ENCODE measurements at regions not wholly inside any gene's neighbourhood (a gene's known extent, or its start where the extent isn't known, plus 50 kb on each side); places are given as distances from the start of the nearest gene placed in this dataset.

DNA sequence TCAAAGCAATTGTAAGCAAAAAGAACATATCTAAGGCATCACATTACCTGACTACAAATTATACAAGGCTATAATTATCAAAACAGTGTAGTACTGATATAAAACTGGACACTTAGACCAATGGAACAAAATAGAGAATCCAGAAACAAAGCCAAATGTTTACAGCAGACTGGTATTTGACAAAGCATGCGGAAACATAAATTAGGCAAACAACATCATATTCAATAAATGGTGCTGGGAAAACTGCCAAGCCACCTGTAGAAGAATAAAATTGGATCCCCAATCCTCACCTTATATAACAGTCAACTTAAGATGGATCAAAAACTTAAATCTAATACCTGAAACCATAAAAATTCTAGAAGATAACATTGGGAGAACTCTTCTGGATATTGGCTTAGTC, 240.8 kb upstream of the POM121L12 start:
- Histone ChIP-seq H3K27me3 (ENCODE audit: insufficient read depth, poor library complexity, severe bottlenecking) (peaks cover 10% of the 10 kb centered on the region), H3K36me3 (ENCODE audit: low read depth) (no peaks in the 10 kb centered on the region), H3K9me3 (ENCODE audit: severe bottlenecking) (no peaks in the 10 kb centered on the region), H3K4me3 (ENCODE audit: severe bottlenecking) (no peak overlapping the region), H3K27ac (ENCODE audit: poor library complexity, severe bottlenecking) (no peak overlapping the region), H3K4me1 (ENCODE audit: insufficient read depth, poor library complexity, severe bottlenecking) (no peaks in the 10 kb centered on the region)
- TF ChIP-seq, protein P1, sequence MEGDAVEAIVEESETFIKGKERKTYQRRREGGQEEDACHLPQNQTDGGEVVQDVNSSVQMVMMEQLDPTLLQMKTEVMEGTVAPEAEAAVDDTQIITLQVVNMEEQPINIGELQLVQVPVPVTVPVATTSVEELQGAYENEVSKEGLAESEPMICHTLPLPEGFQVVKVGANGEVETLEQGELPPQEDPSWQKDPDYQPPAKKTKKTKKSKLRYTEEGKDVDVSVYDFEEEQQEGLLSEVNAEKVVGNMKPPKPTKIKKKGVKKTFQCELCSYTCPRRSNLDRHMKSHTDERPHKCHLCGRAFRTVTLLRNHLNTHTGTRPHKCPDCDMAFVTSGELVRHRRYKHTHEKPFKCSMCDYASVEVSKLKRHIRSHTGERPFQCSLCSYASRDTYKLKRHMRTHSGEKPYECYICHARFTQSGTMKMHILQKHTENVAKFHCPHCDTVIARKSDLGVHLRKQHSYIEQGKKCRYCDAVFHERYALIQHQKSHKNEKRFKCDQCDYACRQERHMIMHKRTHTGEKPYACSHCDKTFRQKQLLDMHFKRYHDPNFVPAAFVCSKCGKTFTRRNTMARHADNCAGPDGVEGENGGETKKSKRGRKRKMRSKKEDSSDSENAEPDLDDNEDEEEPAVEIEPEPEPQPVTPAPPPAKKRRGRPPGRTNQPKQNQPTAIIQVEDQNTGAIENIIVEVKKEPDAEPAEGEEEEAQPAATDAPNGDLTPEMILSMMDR (IDR thresholded peaks at IDR 0.05; ENCODE audit: poor library complexity, severe bottlenecking) = no peak
- ATAC-seq (ENCODE audit: low read depth) (no peak), DNase-seq (ENCODE audit: low spot score) (no peak)

DNA sequence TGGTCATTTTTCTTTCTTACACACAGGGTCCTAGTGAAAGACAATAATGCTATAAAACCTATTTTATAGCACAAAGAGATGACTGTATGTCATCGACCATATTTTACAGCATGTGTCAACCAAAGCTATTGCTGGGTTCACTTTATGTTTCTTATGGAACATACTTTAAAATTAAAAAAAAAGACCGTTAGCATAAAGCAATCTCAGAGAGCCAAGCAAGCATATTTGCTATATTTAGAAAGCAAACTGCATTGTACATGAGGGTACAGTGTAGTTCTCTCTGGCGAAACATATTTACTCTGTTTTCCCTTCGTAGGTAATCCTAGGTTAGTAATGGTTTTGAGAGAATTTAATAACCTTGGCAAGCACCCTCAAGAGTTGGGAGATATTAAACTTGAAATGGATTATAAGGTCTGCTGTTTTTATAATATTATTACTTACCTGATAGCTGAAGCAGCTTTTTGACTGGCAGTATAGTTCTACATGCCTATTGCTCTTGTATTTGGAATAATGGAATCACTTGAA, 244.2 kb upstream of the POM121L12 start:
- Histone ChIP-seq H3K27ac (ENCODE audit: poor library complexity, severe bottlenecking) (no peak overlapping the region), H3K27me3 (ENCODE audit: insufficient read depth, poor library complexity, severe bottlenecking) (peaks cover 22% of the 10 kb centered on the region), H3K9me3 (ENCODE audit: severe bottlenecking) (no peaks in the 10 kb centered on the region), H3K36me3 (ENCODE audit: low read depth) (no peaks in the 10 kb centered on the region), H3K4me1 (ENCODE audit: insufficient read depth, poor library complexity, severe bottlenecking) (no peaks in the 10 kb centered on the region), H3K4me3 (ENCODE audit: severe bottlenecking) (no peak overlapping the region)
- DNase-seq (ENCODE audit: low spot score) = no peak
- TF ChIP-seq, protein P1 (IDR thresholded peaks at IDR 0.05; ENCODE audit: poor library complexity, severe bottlenecking) = no peak
- ATAC-seq (ENCODE audit: low read depth) = no peak

DNA sequence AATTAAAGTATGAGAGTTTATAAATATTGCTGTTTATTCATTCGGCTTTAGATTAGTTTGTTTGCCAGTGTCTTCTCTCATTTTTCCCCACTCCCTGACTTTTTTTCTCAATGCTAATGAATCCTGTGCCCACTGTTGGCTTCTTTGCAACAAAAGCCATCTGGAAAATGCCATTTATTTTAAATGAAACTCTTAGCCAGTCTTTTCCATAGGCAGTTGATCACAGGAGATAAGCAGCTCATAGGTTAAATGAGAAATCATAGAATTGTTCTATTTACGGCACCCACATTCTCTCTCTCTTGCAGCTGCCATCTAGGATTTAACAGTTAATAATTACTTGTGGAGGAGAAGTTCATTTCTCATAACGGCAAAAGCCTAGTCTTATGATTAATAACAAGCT, 249.3 kb upstream of the POM121L12 start:
- no peak overlapping the region for H3K27ac ChIP-seq (ENCODE audit: poor library complexity, severe bottlenecking)
- TF ChIP-seq, protein P1 (IDR thresholded peaks at IDR 0.05; ENCODE audit: poor library complexity, severe bottlenecking) = no peak
- H3K27me3 ChIP-seq (ENCODE audit: insufficient read depth, poor library complexity, severe bottlenecking) = peaks cover 18% of the 10 kb centered on the region
- H3K4me1 ChIP-seq (ENCODE audit: insufficient read depth, poor library complexity, severe bottlenecking) = no peaks in the 10 kb centered on the region
- ATAC-seq (ENCODE audit: low read depth) (no peak), DNase-seq (ENCODE audit: low spot score) (no peak)
- no peak overlapping the region for H3K4me3 ChIP-seq (ENCODE audit: severe bottlenecking)
- no peaks in the 10 kb centered on the region for H3K9me3 ChIP-seq (ENCODE audit: severe bottlenecking)
- no peaks in the 10 kb centered on the region for H3K36me3 ChIP-seq (ENCODE audit: low read depth)

DNA sequence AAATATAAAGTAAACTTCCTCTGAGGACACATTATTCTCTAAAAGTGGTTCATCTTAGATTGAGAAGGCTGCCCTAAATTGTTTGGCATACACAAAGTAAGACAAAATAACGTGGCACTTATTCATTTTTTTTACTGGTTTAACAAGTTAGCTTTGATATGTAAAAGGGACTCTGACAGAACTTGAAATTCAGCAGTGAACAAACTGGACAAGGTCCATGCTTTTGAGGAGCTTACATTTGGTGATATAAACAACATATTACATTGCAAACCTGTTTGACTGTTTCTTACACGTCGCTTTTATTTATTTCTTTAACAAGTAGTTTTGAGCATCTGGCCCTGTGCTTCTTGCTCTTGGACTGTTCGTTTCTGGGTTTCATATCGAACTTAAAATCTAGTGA, 253.1 kb upstream of the POM121L12 start:
- Histone ChIP-seq H3K4me1 (ENCODE audit: insufficient read depth, poor library complexity, severe bottlenecking) (no peaks in the 10 kb centered on the region), H3K27ac (ENCODE audit: poor library complexity, severe bottlenecking) (no peak overlapping the region), H3K4me3 (ENCODE audit: severe bottlenecking) (no peak overlapping the region), H3K9me3 (ENCODE audit: severe bottlenecking) (no peaks in the 10 kb centered on the region), H3K36me3 (ENCODE audit: low read depth) (no peaks in the 10 kb centered on the region), H3K27me3 (ENCODE audit: insufficient read depth, poor library complexity, severe bottlenecking) (no peaks in the 10 kb centered on the region)
- TF ChIP-seq, protein P1 (IDR thresholded peaks at IDR 0.05; ENCODE audit: poor library complexity, severe bottlenecking) = no peak
- DNase-seq (ENCODE audit: low spot score) (no peak), ATAC-seq (ENCODE audit: low read depth) (no peak)

DNA sequence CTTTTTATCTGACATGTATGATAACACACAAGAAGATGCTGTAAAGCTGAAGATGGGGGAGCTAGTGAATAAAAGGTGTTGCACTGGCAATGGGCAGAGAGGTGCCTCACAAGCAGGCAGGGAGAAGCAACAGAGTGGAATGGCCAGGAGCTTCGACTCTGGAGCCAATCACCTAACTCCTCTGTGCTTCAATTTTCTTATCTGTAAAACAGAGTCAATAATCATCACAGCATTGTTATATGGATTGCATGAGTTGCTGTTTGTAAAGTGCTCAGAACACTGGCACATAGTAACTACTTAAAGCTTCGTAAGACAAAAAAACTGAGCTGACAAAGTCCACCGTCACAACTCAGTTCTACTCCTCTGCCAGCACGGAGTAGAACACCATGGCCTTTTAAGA, 254.2 kb upstream of the POM121L12 start:
- DNase-seq (ENCODE audit: low spot score) (no peak), ATAC-seq (ENCODE audit: low read depth) (no peak)
- Histone ChIP-seq H3K4me1 (ENCODE audit: insufficient read depth, poor library complexity, severe bottlenecking) (no peaks in the 10 kb centered on the region), H3K27ac (ENCODE audit: poor library complexity, severe bottlenecking) (no peak overlapping the region), H3K36me3 (ENCODE audit: low read depth) (no peaks in the 10 kb centered on the region), H3K4me3 (ENCODE audit: severe bottlenecking) (no peak overlapping the region), H3K9me3 (ENCODE audit: severe bottlenecking) (no peaks in the 10 kb centered on the region), H3K27me3 (ENCODE audit: insufficient read depth, poor library complexity, severe bottlenecking) (no peaks in the 10 kb centered on the region)
- TF ChIP-seq, protein P1 (IDR thresholded peaks at IDR 0.05; ENCODE audit: poor library complexity, severe bottlenecking) = no peak

All from RWPE2 (cell line).